NCI-H1048 (cell line): ENCODE measurements at regions not wholly inside any gene's neighbourhood (a gene's known extent, or its start where the extent isn't known, plus 50 kb on each side); places are given as distances from the start of the nearest gene placed in this dataset.
A peak's percentile ranks its signal among the peaks of the same experiment; 100 is the strongest.

Experiments used
- DNase-seq: peaks from one replicate; lab custom pipeline; 2025; lab: John Stamatoyannopoulos, UW

DNA sequence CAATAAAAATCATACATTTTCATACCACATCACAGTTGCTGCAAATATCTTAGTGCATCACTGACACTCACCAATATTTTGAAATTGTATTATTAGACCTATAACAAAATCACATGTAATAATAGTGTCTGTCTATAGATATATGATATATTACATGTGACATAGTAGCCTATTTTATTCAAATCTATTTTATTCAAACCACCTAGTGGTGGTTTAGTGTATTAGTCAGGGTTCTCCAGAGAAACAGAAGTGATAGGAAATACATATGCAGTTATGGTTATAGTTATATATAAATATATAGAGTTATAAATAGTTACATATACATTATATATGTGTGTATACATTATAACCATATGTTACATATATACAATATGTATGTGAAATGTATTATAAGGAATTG lies 366.5 kb upstream of the ARID1B start:
- no peak for DNase-seq

DNA sequence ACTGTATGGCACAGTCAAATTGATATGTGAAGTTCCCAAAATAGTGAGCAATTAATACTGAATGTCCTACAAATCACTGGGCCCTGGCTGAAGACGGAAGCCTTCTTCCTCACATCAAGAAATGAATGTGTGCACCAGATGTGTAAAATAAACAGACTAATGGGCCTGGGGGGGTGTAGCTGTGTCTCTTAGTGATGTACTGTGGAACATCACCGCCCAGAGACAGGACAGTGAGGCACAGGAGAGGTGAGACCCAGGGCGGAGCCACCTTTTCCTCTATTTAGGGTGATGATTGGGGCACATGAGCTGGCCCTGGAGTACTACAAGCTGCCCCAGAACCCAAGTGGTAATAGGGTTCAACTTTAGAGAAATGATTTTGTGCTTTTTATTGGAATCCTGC lies 368.5 kb upstream of the ARID1B start:
- DNase-seq = no peak

DNA sequence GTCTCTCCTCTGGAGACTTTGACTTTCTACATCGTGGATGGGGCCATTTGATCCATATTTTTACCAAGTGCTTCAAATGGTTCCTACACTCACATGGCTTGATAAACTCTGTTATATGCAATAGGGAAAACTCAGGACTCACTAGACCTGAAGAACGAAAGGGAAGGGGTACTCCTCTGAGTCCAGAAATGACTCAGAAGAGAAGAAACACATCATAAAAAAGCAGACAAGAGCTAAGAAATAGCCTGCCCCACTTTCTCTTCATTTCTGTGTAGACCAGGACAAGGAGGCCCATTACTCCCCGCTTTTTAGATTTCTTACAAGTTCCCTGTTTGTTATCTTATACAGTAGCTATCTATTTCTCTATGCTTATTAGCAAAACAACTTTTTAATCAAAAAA lies 369.8 kb upstream of the ARID1B start:
- DNase-seq = no peak

DNA sequence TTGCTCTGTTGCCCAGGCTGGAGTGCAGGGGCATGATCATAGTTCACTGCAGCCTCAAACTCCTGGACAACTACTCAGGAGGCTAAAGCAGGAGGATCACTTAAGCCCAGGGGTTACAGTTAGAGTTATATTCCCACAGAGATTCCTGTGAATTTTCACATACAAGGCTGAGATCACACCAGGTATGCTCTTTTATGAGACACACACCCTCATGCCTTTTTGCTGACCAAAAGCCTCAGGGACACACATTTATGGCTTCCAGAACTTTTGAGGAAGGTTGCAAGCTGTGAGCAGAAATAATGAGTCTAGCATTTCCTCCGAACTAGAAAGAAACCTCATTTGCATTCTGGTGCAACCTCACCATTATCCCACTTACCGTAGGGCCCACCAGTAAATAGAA lies 370.5 kb upstream of the ARID1B start:
- no peak for DNase-seq

GRCh38 chr6:156406099-156406498 lies 371.1 kb upstream of the ARID1B start:
- no peak for DNase-seq

DNA sequence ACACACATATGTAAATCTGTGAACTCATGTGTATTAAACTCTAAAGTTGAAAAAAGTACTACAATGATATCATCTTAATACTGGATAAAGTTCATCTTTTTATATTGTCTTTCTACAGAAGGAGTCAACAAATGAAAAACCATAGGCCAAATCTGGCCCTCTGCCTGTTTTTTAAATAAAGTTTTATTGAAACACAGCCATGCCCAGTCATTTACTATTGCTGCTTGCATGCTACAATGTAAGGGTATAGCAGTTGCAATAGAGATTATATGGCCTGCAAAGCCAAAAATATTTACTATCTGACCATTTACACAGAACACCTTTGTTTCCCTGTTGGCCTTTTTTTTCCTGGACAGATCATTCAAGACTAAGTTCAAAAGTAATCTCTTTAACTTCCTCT lies 374.6 kb upstream of the ARID1B start:
- DNase-seq = no peak

GRCh38 chr6:156402227-156402626 lies 375.0 kb upstream of the ARID1B start:
- DNase-seq = no peak

- no peak for DNase-seq
These were observed 376.7 kb upstream of the ARID1B start for GRCh38 chr6:156400487-156400886.

- DNase-seq = no peak
These were observed 378.2 kb upstream of the ARID1B start for GRCh38 chr6:156398966-156399365.

DNA sequence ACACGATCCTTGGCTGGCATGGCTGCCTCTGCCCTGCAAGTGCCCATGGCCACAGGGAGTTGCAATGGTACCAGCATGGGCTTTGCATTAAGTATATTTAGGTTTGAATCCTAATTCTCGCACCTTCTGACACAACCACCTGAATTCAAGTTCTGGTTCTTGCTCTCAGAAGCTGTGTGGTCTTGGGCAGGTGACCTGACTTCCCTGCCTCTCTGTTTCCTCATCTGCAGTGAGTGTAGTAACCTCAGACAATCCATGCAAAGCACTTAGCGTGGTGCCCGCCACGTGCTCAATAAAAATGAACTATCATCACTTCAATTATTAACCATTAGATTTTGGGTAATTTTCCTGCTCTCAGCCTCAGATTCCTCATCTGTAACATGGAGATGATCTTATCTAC lies 378.8 kb upstream of the ARID1B start:
- no peak for DNase-seq

DNA sequence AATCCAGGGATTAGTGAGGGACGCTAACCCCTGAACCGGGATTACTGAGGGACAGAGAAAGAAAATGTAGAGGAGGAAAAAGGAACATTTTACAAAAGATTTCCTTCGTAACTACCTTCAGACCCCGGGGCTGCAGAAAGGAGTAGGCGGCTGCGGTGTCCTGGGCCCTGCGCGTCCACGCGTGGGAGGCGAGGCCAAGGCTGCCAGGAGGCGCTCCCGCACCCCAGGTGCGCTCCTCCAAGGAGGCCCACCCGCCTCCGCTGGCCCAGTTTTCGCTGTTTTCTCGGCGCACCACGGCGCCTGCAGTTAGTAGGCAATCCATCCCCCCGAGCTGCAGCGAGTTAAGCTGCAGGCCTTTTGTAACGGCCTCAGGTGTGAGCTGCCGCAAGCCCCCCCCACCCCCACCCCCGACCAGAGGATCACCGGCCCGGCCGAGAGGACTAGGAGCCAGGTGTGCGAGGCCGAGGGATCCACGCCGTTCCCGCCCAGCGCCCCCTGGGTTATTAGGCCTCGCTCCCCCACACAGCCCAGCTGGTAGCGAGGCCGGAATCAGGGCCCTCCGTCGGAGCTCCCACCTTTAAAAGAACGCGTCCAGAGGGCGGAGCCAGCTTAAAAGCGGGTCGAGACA lies 380.3 kb upstream of the ARID1B start:
- no peak for DNase-seq

- DNase-seq = no peak
These were observed 381.0 kb upstream of the ARID1B start for GRCh38 chr6:156396068-156396771.

DNA sequence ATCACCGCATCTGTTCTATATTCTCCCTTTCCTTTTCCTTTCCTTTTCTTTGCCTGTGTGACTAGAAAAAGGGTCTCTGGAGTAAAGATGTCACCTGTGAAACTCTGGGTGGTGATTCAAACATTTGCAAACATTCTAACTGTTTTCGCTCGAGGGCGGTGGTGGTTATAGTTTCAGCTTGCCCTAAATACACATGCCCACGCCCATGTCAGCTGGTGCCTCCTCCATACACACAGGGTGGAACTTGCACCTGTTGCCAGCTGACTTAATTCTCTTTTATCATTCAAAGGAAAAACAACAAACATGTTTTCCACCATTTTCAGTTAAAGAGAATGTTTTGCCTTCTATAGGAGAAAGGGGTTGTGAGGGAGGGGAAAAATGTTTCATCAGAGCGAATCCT lies 381.9 kb upstream of the ARID1B start:
- no peak for DNase-seq

- no peak for DNase-seq
These were observed 384.5 kb upstream of the ARID1B start for GRCh38 chr6:156392648-156393047.

GRCh38 chr6:156391977-156392376 lies 385.2 kb upstream of the ARID1B start:
- DNase-seq = no peak

- no peak for DNase-seq
These were observed 386.0 kb upstream of the ARID1B start for GRCh38 chr6:156391061-156391672.

DNA sequence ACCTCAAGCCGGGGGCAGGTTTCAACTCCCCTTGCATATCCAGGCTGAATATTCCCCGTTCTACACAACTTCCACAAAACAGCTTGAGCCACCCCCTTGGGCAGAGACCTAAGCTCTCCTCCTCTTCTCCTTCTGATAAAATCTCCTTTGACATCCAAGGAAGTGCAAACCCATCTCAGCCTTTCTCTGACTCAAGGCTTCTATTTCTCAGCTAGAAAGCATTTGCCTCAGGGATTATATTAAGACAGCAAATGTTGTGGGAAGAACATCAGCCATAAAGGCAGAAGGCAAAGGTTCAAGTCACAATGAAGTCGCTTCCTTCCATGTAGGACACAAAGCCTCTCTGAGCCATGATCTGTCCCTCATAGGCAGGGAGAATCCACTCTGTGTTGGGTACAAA lies 386.6 kb upstream of the ARID1B start:
- DNase-seq = no peak

GRCh38 chr6:156389296-156389695 lies 387.9 kb upstream of the ARID1B start:
- DNase-seq = no peak

DNA sequence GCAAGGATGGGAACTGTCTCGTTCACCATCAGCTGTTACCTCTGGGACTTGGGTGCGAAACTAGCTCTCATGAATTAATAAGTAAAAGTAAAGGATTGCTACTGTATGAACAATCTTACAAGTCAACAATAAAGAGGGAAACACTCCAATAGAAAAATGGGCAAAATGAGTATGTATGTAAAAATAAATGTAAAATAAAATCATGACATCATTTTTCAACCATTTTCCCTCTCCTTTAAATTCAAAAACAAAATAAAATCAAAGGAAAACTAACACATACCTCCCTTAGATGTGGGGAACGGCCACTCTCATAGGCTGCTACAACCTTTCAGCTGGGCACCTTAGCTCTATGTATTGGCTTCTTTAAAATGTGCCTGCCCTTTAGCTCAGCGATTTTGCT lies 389.7 kb upstream of the ARID1B start:
- DNase-seq = no peak

DNA sequence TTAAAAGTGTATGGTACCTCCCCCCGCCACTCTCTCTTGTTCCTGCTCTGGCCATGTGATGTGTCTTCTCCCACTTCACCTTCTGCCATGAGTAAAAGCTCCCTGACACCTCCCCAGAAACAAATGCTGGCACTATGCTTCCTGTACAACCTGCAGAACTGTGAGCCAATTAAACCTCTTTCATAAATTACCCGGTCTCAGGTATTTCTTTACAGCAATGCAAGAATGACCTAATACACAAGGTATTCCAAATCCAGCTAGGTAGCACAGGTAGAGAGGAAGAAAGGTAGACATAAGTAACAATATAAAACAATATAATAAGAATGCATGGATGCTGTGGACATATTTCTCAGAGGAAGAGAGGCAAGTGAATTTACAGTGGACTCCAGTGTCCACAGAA lies 394.1 kb upstream of the ARID1B start:
- DNase-seq = no peak

DNA sequence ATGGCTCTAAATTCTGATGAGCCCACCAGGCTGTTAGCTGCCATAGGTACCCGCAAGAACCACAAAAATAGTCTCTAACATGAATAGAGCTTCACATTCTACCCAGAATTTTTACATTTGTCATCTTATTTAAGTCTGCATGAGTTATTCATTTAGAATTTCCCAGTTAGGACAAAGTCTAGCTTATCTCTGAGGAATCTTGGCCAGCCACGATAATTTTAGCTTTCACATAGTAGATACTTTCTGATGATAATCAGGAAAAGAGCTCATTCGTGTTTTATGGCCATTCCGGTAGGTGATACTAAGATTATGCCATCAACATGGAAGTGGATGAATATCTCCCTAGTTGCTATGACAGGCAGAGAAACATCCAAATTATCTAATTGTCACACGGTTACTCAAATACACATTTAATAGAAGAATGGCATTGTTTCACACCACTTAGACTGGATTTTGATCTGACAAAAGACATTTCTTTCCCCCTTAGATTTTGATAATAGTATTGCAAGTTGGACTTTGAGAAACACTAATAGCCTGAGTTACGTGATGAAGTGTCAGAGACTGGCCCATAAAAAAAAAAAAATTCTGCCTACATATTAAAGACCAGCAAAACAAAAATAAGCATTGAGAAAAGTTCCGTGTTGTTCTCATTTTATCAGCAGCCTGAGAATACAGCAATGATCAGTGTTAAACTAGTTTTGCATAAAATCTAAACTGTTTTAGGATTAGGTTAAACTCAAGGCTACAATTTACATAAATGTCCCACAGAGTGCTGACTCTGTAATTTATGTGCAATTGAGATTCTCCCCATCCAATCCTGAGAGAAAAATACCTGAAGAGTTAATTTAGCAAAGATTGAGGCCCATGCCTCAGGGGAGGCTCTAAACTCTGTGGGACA lies 397.5 kb upstream of the ARID1B start:
- DNase-seq = peak; percentile 5

- DNase-seq = no peak
These were observed 398.3 kb upstream of the ARID1B start for GRCh38 chr6:156378853-156379252.

- no peak for DNase-seq
These were observed 401.1 kb upstream of the ARID1B start for GRCh38 chr6:156376091-156376490.
